Renal cortex interstitium (tissue), 11 donors: ENCODE measurements at regions not wholly inside any gene's neighbourhood (a gene's known extent, or its start where the extent isn't known, plus 50 kb on each side); places are given as distances from the start of the nearest gene placed in this dataset.

Experiments used
- DNase-seq, 11 donors: peaks; one replicate each; pipeline ENCODE4 v3.0.0-alpha.2; 2013; ENCODE audit warnings: low read depth in 9 of 11, low spot score in 4 of 11; ENCODE audit errors: extremely low read depth in 1 of 11

- no peak for DNase-seq
Observed at GRCh38 chr22:47678636-47679287, 916.3 kb downstream of the TBC1D22A start.

DNA sequence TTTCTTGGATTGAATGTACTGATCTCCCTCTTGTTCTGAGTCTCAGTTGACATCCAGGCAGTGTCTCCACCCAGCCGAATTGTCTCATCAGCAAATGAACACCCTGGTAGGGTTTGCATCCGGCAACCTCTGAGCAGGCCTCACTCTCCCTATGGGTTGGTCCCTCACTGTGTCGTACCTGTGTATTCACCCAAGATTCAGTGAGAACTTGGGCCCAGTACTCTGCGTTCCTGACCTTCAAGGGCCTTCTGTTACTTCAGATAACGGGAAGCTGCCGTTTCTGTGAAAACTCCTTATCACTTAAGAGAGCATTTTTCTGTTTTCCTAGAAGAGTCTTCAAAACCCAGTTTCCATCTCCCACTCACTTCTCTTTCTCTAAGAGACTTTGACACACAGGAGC lies 915.6 kb downstream of the TBC1D22A start:
- DNase-seq = no peak

DNA sequence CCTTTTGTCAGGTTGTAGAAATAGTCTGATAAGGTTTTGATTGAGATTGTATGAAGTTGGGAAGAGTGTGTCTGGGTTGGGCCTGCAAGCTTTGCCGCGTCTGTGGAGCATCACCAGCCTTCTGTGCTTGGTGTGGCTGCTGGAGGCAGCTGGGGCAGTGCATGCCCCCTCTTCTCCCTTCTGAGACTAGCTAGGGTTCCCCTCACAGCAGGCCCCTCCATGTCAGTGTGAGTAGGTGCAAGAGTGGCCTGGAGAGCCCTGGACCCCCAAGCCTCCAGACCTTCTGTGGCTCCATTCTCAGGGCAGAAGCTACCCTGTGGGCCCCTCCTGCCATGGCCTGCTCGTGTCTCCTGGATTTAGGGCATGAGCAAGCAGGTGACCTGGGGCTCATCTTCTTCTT lies 914.2 kb downstream of the TBC1D22A start:
- DNase-seq = no peak

DNA sequence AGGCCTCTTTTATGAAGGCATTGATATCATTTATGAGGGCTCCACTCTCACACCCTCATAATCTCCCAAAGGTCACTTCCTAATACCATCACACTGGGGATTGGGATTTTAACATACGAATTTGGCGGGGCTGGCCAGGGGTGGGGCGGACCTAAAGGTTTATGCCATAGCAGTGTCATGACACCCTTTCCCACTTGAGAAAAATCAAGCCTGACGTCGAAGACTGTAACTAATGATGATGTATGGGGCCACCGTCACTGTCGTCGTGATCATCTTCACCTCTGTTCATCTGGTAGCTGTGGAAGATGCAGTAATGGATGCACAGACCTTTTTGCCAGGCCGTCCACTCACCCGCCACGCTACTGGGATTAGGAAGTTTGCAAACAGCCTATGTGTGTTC lies 912.1 kb downstream of the TBC1D22A start:
- DNase-seq = no peak

- peak in 4 of 11 donors; percentile 4 to 21 (median 5) for DNase-seq
Observed at GRCh38 chr22:47673557-47673956, 911.1 kb downstream of the TBC1D22A start.

DNA sequence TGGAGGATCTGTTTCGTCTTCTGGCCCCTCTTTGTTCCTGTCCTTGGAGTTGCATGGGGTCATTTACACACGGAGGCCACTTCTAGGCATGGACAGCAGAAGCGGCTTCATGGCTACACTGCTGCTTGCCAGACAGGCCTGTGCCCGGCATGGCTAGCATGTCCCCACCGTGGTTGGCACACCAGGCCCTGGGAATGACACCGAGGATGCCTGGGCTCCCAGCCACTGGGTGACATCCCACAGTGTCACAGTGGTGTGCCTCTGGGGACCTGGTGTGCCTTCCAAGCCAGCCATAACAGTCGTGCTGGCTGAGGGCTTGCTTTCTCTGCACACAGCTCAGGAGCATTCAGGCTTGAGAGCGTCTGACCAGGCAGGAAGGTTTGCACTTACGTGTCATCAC lies 910.1 kb downstream of the TBC1D22A start:
- DNase-seq = no peak

DNA sequence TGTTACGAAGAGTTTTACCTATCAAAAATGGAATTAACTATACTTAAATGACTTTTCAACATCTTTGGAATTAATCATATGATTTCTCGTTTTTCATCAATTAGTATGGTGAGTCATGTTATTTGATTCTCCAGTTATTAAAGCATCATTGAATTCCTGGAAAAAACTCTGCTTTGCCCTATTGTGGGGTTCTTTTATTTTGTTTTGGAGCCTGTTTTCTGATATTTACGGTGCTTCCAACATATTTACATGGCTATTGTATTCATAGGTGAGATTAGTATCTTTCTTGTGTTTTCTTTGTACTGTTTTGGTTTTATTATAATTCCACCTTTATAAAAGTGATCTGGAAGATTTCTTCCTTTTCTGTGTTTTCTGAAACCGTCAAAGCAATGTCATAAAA lies 902.7 kb downstream of the TBC1D22A start:
- DNase-seq = no peak

- DNase-seq = no peak
Observed at GRCh38 chr22:47663615-47664605, 901.5 kb downstream of the TBC1D22A start.

- no peak for DNase-seq
Observed at GRCh38 chr22:47659467-47660223, 897.2 kb downstream of the TBC1D22A start.

DNA sequence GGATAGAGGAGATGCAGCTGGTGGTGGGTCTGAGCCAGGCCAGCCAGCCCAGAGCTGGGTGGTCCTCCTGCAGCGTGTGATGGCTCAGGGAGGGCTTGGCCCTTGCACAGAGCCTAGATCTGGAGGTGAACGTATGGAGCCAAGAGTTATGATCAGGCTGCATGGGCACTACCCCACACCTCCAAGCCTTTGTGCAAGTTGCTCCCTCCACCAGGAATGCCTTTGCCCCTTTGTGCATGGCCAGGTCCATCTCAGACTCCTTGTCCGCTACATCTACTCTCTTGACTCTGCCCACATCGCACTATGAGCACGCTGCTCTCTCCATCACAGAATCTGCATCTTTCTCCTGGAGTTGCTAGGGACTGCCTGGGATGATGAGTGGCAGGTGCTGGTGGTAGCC lies 895.7 kb downstream of the TBC1D22A start:
- DNase-seq = no peak

DNA sequence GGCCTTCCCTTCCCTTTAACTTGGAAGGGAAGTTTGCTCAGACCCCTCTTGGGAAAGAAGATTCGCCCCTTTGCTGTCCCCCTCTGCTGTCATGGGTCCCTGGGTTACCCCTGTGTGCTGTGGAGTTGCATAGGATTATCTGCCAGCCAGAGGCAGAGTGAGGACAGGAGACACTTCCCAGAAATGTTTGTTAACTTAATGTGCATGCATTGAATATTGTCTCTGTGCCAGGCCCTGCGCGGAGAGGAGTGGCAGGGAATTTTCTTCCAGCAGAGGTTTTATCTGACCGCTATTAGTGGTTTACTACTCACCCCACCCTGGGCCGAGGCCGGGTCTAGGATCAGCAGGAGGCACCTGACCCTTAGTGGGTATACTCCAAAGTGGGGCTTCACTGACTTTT lies 894.8 kb downstream of the TBC1D22A start:
- DNase-seq = no peak

DNA sequence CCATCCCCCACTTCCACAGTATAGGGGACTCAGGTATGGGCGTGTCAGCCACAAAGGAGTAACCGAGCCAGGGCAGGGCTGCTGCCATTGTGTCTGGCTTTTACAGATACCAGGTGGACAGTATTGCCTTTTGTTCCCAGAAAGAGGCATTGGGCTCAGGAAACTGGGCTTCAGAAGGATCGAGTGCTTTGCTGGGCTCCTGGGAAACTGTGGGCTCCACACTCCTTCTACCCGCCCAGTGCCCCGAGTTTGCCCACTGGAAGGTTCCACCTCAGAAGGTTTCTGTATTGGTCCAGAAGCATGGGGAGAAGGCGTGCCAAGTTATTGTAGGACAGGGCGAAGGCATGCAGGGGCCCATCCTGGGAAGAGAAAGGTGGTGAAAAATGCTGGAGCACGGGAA lies 894.4 kb downstream of the TBC1D22A start:
- DNase-seq = no peak

- DNase-seq = no peak
Observed at GRCh38 chr22:47655930-47656329, 893.5 kb downstream of the TBC1D22A start.

DNA sequence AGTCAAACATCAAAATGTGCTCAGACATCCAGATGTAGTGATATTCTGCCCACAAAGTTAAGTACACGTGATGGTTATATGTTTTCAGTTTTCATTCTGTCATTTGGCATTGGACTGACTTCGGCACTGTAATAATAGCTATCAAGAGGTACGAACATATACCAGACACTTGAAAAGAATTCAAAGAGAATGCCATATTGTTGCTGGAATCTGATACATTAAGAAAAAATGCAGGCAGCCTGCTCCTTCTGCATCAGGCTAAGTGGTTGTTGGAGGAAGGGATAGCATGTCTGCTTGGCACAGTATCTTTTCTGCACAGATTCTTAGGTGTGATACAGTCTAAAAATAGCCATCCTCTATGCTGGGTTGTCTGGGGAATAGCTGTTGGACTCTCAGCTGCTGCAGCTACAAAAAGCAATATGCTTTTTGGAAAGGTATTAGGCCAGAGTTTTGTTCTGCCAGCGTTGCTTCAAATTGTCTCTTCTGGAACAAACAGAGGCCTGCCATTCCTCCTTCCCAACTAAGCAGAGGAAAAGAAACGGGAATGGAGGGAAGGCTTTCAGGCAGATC lies 892.6 kb downstream of the TBC1D22A start:
- DNase-seq = no peak

GRCh38 chr22:47653921-47654320 lies 891.5 kb downstream of the TBC1D22A start:
- DNase-seq = no peak

DNA sequence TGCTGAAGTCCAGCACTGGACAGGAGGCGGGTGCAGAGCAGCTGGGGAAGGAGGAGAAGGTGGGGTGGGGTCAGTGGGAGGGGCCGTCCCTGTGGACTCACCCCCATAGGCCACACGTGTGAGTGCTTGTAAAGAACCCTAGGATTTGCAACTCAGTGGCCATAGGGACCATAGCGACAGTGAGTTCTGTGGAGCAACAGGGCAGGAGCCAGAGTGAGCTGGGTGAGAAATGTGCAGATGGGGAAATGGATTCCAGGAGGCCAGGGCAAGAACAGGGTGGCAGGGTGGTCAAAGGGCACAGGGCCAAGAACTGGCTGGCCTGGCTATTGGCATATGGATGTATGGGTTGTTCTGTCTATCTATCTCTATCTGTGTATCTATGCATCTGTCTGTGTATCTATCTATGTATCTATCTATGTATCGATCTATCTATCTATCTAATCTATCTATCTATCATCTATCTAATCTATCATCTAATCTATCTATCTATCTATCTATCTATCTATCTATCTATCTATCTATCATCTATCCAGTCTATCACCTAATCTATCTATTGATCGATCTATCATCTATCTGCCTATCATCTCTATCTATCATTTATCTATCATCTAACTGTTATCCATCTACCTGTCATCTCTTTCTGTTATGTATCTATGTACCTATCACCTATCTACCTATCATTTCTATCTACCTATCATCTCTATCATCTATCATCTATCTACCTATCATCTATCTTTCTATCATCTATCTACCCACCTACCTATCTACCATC lies 889.0 kb downstream of the TBC1D22A start:
- DNase-seq = no peak

DNA sequence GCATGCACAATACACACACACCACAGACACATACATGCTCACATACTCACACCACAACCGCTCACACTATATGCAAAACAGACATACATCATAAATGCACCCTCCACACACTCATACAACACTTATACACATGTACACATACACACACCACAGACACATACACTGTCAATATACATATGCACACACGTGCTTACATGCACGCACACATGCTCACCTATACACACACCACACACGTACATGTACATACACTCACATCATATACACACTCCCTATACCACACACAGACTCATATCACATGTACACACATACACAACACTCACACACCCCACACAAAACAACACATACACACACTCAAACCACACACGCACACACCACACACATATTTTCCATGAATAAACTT lies 885.3 kb downstream of the TBC1D22A start:
- DNase-seq = no peak

- DNase-seq = no peak
Observed at GRCh38 chr22:47647181-47647580, 884.7 kb downstream of the TBC1D22A start.

- no peak for DNase-seq
Observed at GRCh38 chr22:47645923-47646322, 883.5 kb downstream of the TBC1D22A start.
